Stimulated activated CD8-positive, alpha-beta memory T cell treated with anti-CD3 and anti-CD28 coated beads, Interleukin-7, amount 100 ng/mL, for 48 hours (primary cell): ENCODE measurements at regions not wholly inside any gene's neighbourhood (a gene's known extent, or its start where the extent isn't known, plus 50 kb on each side); places are given as distances from the start of the nearest gene placed in this dataset.

Experiments used
- DNase-seq, 2 donors: peaks; one replicate each; pipeline ENCODE4 v3.0.0-alpha.2; 2020; ENCODE audit warnings: low read depth in 1 of 2; ENCODE audit errors: extremely low read depth in 1 of 2

GRCh38 chr7:131276748-131277147 is 50.9 kb upstream of the MKLN1 start:
- no peak for DNase-seq
